ENCODE measurements at regions not wholly inside any gene's neighbourhood (a gene's known extent, or its start where the extent isn't known, plus 50 kb on each side); places are given as distances from the start of the nearest gene placed in this dataset.

GRCh38 chr14:98957211-98958047 is 314.6 kb downstream of the BCL11B start:
- WGBS = 73% methylated on average over 20 of the region's 20 CpGs
- no peak overlapping the region for H3K4me3 ChIP-seq
- H3K9me3 ChIP-seq = no peaks in the 10 kb centered on the region
- H3K27me3 ChIP-seq (replicated peaks; ENCODE audit: insufficient read depth) = no peaks in the 10 kb centered on the region
- intact Hi-C loops (cut with DNase I) = no loop called here
- H3K36me3 ChIP-seq = no peaks in the 10 kb centered on the region
- no peak for TF ChIP-seq POLR2AphosphoS5 (IDR thresholded peaks at IDR 0.05)
- no peak for TF ChIP-seq POLR2A (IDR thresholded peaks at IDR 0.05)
- no peak for TF ChIP-seq CTCF (IDR thresholded peaks at IDR 0.05)
- H3K27ac ChIP-seq = no peak overlapping the region
- DNase-seq (ENCODE audit: low spot score) = no peak
- H3K4me1 ChIP-seq (replicated peaks) = no peaks in the 10 kb centered on the region

GRCh38 chr14:98958048-98958631 is 313.9 kb downstream of the BCL11B start:
- H3K36me3 ChIP-seq = no peaks in the 10 kb centered on the region
- 55% methylated on average over 13 of the region's 13 CpGs for WGBS
- no peaks in the 10 kb centered on the region for H3K27me3 ChIP-seq (replicated peaks; ENCODE audit: insufficient read depth)
- no peaks in the 10 kb centered on the region for H3K4me1 ChIP-seq (replicated peaks)
- no peak for DNase-seq (ENCODE audit: low spot score)
- H3K27ac ChIP-seq = no peak overlapping the region
- H3K4me3 ChIP-seq = no peak overlapping the region
- no peaks in the 10 kb centered on the region for H3K9me3 ChIP-seq
- TF ChIP-seq POLR2AphosphoS5 (IDR thresholded peaks at IDR 0.05) (no peak), POLR2A (IDR thresholded peaks at IDR 0.05) (no peak), CTCF (IDR thresholded peaks at IDR 0.05) (no peak)
- intact Hi-C loops (cut with DNase I) = no loop called here

GRCh38 chr14:98958632-98959031 is 313.4 kb downstream of the BCL11B start:
- 88% methylated on average over 8 of the region's 8 CpGs for WGBS
- intact Hi-C loops (cut with DNase I) = no loop called here
- H3K27ac ChIP-seq = no peak overlapping the region
- no peak for TF ChIP-seq POLR2A (IDR thresholded peaks at IDR 0.05)
- no peak for DNase-seq (ENCODE audit: low spot score)
- H3K9me3 ChIP-seq = no peaks in the 10 kb centered on the region
- H3K36me3 ChIP-seq = no peaks in the 10 kb centered on the region
- H3K27me3 ChIP-seq (replicated peaks; ENCODE audit: insufficient read depth) = no peaks in the 10 kb centered on the region
- H3K4me3 ChIP-seq = no peak overlapping the region
- H3K4me1 ChIP-seq (replicated peaks) = no peaks in the 10 kb centered on the region

GRCh38 chr14:98959410-98959809 is 312.6 kb downstream of the BCL11B start:
- H3K4me3 ChIP-seq = no peak overlapping the region
- H3K4me1 ChIP-seq (replicated peaks) = no peaks in the 10 kb centered on the region
- TF ChIP-seq POLR2A (IDR thresholded peaks at IDR 0.05) (no peak), CTCF (IDR thresholded peaks at IDR 0.05) (no peak), POLR2AphosphoS5 (IDR thresholded peaks at IDR 0.05) (no peak)
- 80% methylated on average over 6 of the region's 6 CpGs for WGBS
- no peaks in the 10 kb centered on the region for H3K36me3 ChIP-seq
- H3K9me3 ChIP-seq = no peaks in the 10 kb centered on the region
- H3K27me3 ChIP-seq (replicated peaks; ENCODE audit: insufficient read depth) = no peaks in the 10 kb centered on the region
- DNase-seq (ENCODE audit: low spot score) = no peak
- intact Hi-C loops (cut with DNase I) = no loop called here
- H3K27ac ChIP-seq = no peak overlapping the region

- Histone ChIP-seq H3K27me3 (replicated peaks; ENCODE audit: insufficient read depth) (no peaks in the 10 kb centered on the region), H3K9me3 (no peaks in the 10 kb centered on the region), H3K4me1 (replicated peaks) (no peaks in the 10 kb centered on the region), H3K27ac (no peak overlapping the region), H3K4me3 (no peak overlapping the region), H3K36me3 (no peaks in the 10 kb centered on the region)
- intact Hi-C loops (cut with DNase I) = no loop called here
- no peak for DNase-seq (ENCODE audit: low spot score)
- 37% methylated on average over 12 of the region's 12 CpGs for WGBS
- TF ChIP-seq CTCF (IDR thresholded peaks at IDR 0.05) (no peak), POLR2AphosphoS5 (IDR thresholded peaks at IDR 0.05) (no peak), POLR2A (IDR thresholded peaks at IDR 0.05) (no peak)
Observed at GRCh38 chr14:98959958-98960616, 311.9 kb downstream of the BCL11B start.

Data from prostate gland (tissue), 2 donors.